GM12878 (cell line): ENCODE measurements at regions not wholly inside any gene's neighbourhood (a gene's known extent, or its start where the extent isn't known, plus 50 kb on each side); places are given as distances from the start of the nearest gene placed in this dataset.
"Not testable (repeated sequence)": the region's sequence is repeated elsewhere in the genome, so short reads cannot be mapped to it uniquely, and the experiment has no call there.

Source experiments
- ATAC-seq: fragments of 200-7000 bp; cut with Tn5 transposase; 3 replicates; pipeline ENCODE4 v1.9.1; 2020; ENCODE audit warnings: mild to moderate bottlenecking, moderate library complexity
- BruUV-seq: library from RNA; stranded (reverse); fragments of 400-500 nt; replicated peaks from 2 replicates; lab custom pipeline; 2021; lab: Mats Ljungman, UMichigan
- CTCF ChIA-PET: fragments of 300-600 bp; sonication (Branson Sonifier 250); formaldehyde crosslinking; extraction: SDS; loops from one replicate; lab custom pipeline; 2021; ENCODE audit warnings: inconsistent platforms; lab: Yijun Ruan, JAX
- POLR2A ChIA-PET: fragments of 350-600 bp; formaldehyde crosslinking; extraction: SDS; loops from one replicate; lab custom pipeline; 2021; ENCODE audit warnings: inconsistent platforms; lab: Charles Lee
- RAD21 ChIA-PET: fragments of 300-600 bp; sonication (Branson Sonifier 250); formaldehyde crosslinking; loops from one replicate; lab custom pipeline; 2023; ENCODE audit warnings: antibody characterized with exemption; ENCODE audit not compliant: unreplicated experiment; lab: Charles Lee
- SMC1A ChIA-PET: fragments of 300-600 bp; sonication (Branson Sonifier 250); formaldehyde crosslinking; loops from one replicate; lab custom pipeline; 2023; ENCODE audit not compliant: unreplicated experiment, uncharacterized antibody; lab: Charles Lee
- DNase-seq: peaks from one replicate; pipeline ENCODE4 v3.0.0-alpha.2; 2011; ENCODE audit warnings: low read depth, low spot score
- FAIRE-seq: peaks from 3 replicates; lab custom pipeline; 2011; peaks lifted over from hg19 to GRCh38; lab: Jason Lieb, UNC
- H2AFZ ChIP-seq: 2 replicates; pipeline ENCODE4 v1.6.0; 2011; ENCODE audit warnings: low read depth, low read length, control low read depth; ENCODE audit not compliant: control insufficient read depth
- H3K27ac ChIP-seq: 2 replicates; pipeline ENCODE4 v1.5.1; 2011; ENCODE audit warnings: control low read depth; ENCODE audit not compliant: control insufficient read depth, insufficient read depth
- H3K27me3 ChIP-seq, 2 experiments: replicated peaks in 1 of 2; 2 replicates each; pipeline versions ENCODE4 v1.6.0 to v1.6.1; 2011; ENCODE audit warnings: low read length in 1 of 2; ENCODE audit not compliant: control insufficient read depth in 2 of 2, insufficient read depth in 2 of 2
- H3K36me3 ChIP-seq, 2 experiments: 2 replicates each; pipeline ENCODE4 v1.5.1; 2011; ENCODE audit warnings: low read length in 1 of 2; ENCODE audit not compliant: control insufficient read depth in 2 of 2, insufficient read depth in 2 of 2
- H3K4me1 ChIP-seq: 2 replicates; pipeline ENCODE4 v1.6.1; 2011; ENCODE audit warnings: mild to moderate bottlenecking, low read length, moderate library complexity, mixed read lengths; ENCODE audit not compliant: control insufficient read depth, insufficient read depth
- H3K4me2 ChIP-seq: 2 replicates; pipeline ENCODE4 v1.6.0; 2011; ENCODE audit warnings: control low read depth; ENCODE audit not compliant: control insufficient read depth, insufficient read depth
- H3K4me3 ChIP-seq: fragments of 200-600 bp; sonication (generic); 2 replicates; pipeline ENCODE4 v1.5.1; 2016
- H3K79me2 ChIP-seq: 2 replicates; pipeline ENCODE4 v1.6.0; 2011; ENCODE audit warnings: low read length; ENCODE audit not compliant: control insufficient read depth, insufficient read depth
- H3K9ac ChIP-seq: 2 replicates; pipeline ENCODE4 v1.8.0; 2011; ENCODE audit warnings: low read length, control low read depth, mixed read lengths; ENCODE audit not compliant: control insufficient read depth, insufficient read depth
- H3K9me3 ChIP-seq: replicated peaks from 3 replicates; pipeline ENCODE4 v1.5.1; 2011; ENCODE audit warnings: mild to moderate bottlenecking, low read length; ENCODE audit not compliant: control insufficient read depth, insufficient read depth
- H4K20me1 ChIP-seq: 2 replicates; pipeline ENCODE4 v1.6.0; 2011; ENCODE audit not compliant: control insufficient read depth, insufficient read depth
- CBFB ChIP-seq: IDR thresholded peaks from 2 replicates; pipeline ENCODE4 v1.6.1; 2016; ENCODE audit warnings: antibody characterized with exemption, low read depth
- CHD2 ChIP-seq: IDR thresholded peaks from 2 replicates; pipeline ENCODE4 v1.6.1; 2011; ENCODE audit warnings: low read depth, low read length, improper control_type of control experiment, borderline replicate concordance
- CHD4 ChIP-seq: fragments of 200-600 bp; sonication (generic); IDR thresholded peaks from 2 replicates; pipeline ENCODE4 v1.6.1; 2016; ENCODE audit warnings: mild to moderate bottlenecking
- ESRRA ChIP-seq: IDR thresholded peaks from 2 replicates; pipeline ENCODE4 v1.6.1; 2012; ENCODE audit warnings: mild to moderate bottlenecking, low read length, improper control_type of control experiment
- HDAC2 ChIP-seq: fragments of 200-600 bp; sonication (generic); IDR thresholded peaks from 2 replicates; pipeline ENCODE4 v1.6.1; 2017
- HDAC6 ChIP-seq: fragments of 200-600 bp; sonication (generic); IDR thresholded peaks from one replicate; pipeline ENCODE4 v1.8.0; 2017; ENCODE audit warnings: antibody characterized with exemption; ENCODE audit not compliant: unreplicated experiment
- IKZF1 ChIP-seq: fragments of 450-650 bp; conservative IDR thresholded peaks from 2 replicates; pipeline ENCODE4 v1.6.1; 2017; ENCODE audit warnings: antibody characterized with exemption, mild to moderate bottlenecking
- MYC ChIP-seq: IDR thresholded peaks from 2 replicates; pipeline ENCODE4 v1.6.1; 2011; ENCODE audit warnings: mild to moderate bottlenecking, low read length, moderate library complexity, inconsistent platforms; ENCODE audit not compliant: insufficient read depth, insufficient replicate concordance, insufficient read length, severe bottlenecking
- NR2C2 ChIP-seq: IDR thresholded peaks from 2 replicates; pipeline ENCODE4 v1.6.1; 2011; ENCODE audit warnings: borderline replicate concordance, low read depth; ENCODE audit not compliant: control insufficient read depth, insufficient read length
- POU2F2 ChIP-seq: IDR thresholded peaks from 3 replicates; pipeline ENCODE4 v1.6.1; 2011; ENCODE audit warnings: low read depth, mild to moderate bottlenecking, low read length, borderline replicate concordance
- RAD51 ChIP-seq: fragments of 450-650 bp; IDR thresholded peaks from 2 replicates; pipeline ENCODE4 v1.6.1; 2016; ENCODE audit warnings: moderate library complexity, mild to moderate bottlenecking, inconsistent platforms
- TAF1 ChIP-seq: IDR thresholded peaks from 2 replicates; pipeline ENCODE4 v1.6.1; 2011; ENCODE audit warnings: mild to moderate bottlenecking, low read depth, low read length, borderline replicate concordance
- WGBS: methylation state at CpG from one replicate; pipeline ENCODE4 v1.1.6; 2016; ENCODE audit warnings: low lambda C conversion rate; ENCODE audit not compliant: insufficient replicate concordance, insufficient coverage; ENCODE audit errors: missing lambda C conversion rate; 5-methylcytosine and 5-hydroxymethylcytosine counted together
- in situ Hi-C: fragments of 300-500 bp; cut with MboI; formaldehyde crosslinking; loops from 9 replicates; pipeline ENCODE4 v1.14.3; 2018; ENCODE audit warnings: mixed read lengths
- intact Hi-C: fragments of 100-400 bp; cut with micrococcal nuclease; formaldehyde crosslinking; loops from one replicate; pipeline ENCODE4 v1.14.2; 2022; ENCODE audit not compliant: unreplicated experiment
- TF ChIP-seq, protein P1 (sequence below): fragments of 450-650 bp; IDR thresholded peaks from 2 replicates; pipeline ENCODE4 v1.6.1; 2017; ENCODE audit warnings: mild to moderate bottlenecking, moderate library complexity

DNA sequence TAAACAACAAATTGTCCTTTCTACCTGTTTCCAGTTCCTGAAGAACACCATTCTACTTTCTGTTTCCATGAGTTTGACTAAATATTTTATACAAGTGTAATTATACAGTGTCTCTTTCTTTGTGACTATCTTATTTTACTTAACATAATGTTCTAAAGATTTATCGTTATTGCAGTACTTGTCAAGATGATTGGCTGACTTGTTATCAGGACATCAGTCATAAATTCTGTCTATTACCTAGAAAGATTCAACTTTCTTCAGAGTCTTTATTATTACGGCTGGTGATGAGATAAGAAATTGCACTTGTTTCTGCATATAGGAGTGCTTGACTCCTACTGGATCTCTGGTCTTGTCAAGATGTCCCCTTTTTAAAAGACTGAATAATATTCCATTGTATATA, 93.9 kb upstream of the ZNF92 start (continued):
- TF ChIP-seq, protein P1, sequence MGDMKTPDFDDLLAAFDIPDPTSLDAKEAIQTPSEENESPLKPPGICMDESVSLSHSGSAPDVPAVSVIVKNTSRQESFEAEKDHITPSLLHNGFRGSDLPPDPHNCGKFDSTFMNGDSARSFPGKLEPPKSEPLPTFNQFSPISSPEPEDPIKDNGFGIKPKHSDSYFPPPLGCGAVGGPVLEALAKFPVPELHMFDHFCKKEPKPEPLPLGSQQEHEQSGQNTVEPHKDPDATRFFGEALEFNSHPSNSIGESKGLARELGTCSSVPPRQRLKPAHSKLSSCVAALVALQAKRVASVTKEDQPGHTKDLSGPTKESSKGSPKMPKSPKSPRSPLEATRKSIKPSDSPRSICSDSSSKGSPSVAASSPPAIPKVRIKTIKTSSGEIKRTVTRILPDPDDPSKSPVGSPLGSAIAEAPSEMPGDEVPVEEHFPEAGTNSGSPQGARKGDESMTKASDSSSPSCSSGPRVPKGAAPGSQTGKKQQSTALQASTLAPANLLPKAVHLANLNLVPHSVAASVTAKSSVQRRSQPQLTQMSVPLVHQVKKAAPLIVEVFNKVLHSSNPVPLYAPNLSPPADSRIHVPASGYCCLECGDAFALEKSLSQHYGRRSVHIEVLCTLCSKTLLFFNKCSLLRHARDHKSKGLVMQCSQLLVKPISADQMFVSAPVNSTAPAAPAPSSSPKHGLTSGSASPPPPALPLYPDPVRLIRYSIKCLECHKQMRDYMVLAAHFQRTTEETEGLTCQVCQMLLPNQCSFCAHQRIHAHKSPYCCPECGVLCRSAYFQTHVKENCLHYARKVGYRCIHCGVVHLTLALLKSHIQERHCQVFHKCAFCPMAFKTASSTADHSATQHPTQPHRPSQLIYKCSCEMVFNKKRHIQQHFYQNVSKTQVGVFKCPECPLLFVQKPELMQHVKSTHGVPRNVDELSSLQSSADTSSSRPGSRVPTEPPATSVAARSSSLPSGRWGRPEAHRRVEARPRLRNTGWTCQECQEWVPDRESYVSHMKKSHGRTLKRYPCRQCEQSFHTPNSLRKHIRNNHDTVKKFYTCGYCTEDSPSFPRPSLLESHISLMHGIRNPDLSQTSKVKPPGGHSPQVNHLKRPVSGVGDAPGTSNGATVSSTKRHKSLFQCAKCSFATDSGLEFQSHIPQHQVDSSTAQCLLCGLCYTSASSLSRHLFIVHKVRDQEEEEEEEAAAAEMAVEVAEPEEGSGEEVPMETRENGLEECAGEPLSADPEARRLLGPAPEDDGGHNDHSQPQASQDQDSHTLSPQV = no peak
- no peak for TF ChIP-seq IKZF1
- TF ChIP-seq HDAC6 = no peak
- TF ChIP-seq POU2F2 = no peak
- TF ChIP-seq HDAC2 = no peak

DNA sequence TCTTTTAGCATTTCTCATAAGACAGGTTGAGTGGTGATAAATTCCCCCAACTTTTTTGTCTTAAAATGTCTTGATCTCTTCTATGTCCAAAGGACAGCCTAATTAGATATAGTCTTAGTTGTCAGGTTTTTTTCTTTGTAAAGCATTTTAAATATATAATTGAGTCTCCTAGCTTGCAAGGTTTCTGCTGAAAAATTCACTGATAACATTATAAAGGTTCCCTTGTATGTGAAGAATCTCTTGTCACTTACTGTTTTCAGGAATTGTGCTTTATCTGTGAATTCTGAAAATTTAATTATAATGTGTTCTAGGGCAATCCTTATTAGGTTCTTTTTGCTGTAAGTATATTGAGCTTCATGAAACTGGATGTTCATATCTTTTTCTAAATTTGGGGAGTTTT, 96.8 kb upstream of the ZNF92 start:
- Histone ChIP-seq H3K27ac (no peak overlapping the region), H3K4me2 (no peak overlapping the region), H3K27me3 (no peaks in the 10 kb centered on the region), H3K4me1 (no peaks in the 10 kb centered on the region), H3K79me2 (no peaks in the 10 kb centered on the region), H3K36me3 (no peaks in the 10 kb centered on the region), H2AFZ (no peak overlapping the region), H3K9me3 (no peaks in the 10 kb centered on the region; the same call in 1 of the 3 replicates), H3K4me3 (no peak overlapping the region), H4K20me1 (no peaks in the 10 kb centered on the region), H3K9ac (no peak overlapping the region)
- CTCF ChIA-PET = interaction anchor here (1.0 to 1.1 kb wide), 2 partner anchors 9 to 31 kb away, joined by 3 read pairs; no protein-coding TSS in a partner anchor
- SMC1A ChIA-PET = no interaction called here
- in situ Hi-C loops = no loop called here
- RAD21 ChIA-PET = no interaction called here
- FAIRE-seq = no peak
- POLR2A ChIA-PET = no interaction called here
- DNase-seq = no peak
- intact Hi-C loops = no loop called here
- no TSS peak for BruUV-seq
- no peak for ATAC-seq
- no peak for TF ChIP-seq CHD4
- TF ChIP-seq NR2C2 = no peak
- TF ChIP-seq RAD51 = no peak
- TF ChIP-seq CBFB = no peak
- no peak for TF ChIP-seq CHD2
- TF ChIP-seq TAF1 = no peak
- TF ChIP-seq ESRRA = no peak
- TF ChIP-seq MYC = no peak

DNA sequence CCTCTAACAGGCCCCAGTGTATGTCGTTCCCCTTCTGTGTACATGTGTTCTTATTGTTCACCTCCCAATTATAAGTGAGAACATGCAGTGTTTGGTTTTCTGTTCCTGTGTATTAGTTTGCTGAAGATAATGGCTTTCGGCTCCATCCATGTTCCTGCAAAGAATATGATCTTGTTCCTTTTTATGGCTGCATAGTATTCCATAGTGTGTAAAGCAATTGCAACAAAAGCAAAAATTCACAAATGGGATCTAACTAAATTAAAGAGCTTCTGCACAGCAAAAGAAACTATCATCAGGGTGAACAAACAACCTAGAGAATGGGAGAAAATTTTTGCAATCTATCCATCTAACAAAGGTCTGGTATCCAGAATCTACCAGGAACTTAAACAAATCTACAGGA, 102.2 kb upstream of the ZNF92 start:
- in situ Hi-C loops, H3K79me2 ChIP-seq, FAIRE-seq, H3K9ac ChIP-seq, ATAC-seq, H3K4me1 ChIP-seq, RAD21 ChIA-PET, H3K4me2 ChIP-seq, H3K27ac ChIP-seq, DNase-seq, H3K36me3 ChIP-seq, H4K20me1 ChIP-seq, POLR2A ChIA-PET, intact Hi-C loops, H3K27me3 ChIP-seq, H3K9me3 ChIP-seq, H3K4me3 ChIP-seq, BruUV-seq, H2AFZ ChIP-seq: not testable (repeated sequence)
- ChIA-PET SMC1A (interaction anchor here (2.6 kb wide), 1 partner anchor 15 kb away, joined by 9 read pairs; no protein-coding TSS in a partner anchor), CTCF (interaction anchor here (0.9 to 1.4 kb wide), 2 partner anchors 33 to 36 kb away, joined by 3 to 8 read pairs; no protein-coding TSS in a partner anchor)
- 82% methylated on average over 2 of the region's 2 CpGs for WGBS
